Amygdala (tissue), 56 donors: ENCODE measurements at regions not wholly inside any gene's neighbourhood (a gene's known extent, or its start where the extent isn't known, plus 50 kb on each side); places are given as distances from the start of the nearest gene placed in this dataset.

Experiments
- DNase-seq, 56 donors: peaks; one replicate each; lab custom pipeline; 2025; lab: John Stamatoyannopoulos, UW

DNA sequence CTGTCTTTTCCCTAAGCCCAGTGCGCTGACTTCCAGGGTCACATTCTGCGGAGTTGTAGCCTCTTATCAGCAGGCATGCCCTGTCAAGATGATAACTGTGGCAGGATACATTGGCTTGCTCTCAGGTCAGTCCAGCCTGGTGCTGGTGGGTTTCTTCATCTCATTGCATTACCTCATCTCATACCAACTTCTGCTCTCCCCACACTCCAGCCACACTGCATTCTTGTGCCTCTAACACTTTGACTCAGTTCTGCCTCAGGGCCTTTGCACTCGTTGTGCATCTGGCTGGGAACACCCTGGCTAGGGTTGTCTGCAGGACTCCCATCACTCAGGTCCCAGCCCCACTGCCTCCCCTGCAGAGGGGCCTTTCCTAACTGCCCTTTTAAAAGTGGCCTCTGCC lies 110.3 kb upstream of the BACH2 start:
- no peak for DNase-seq

DNA sequence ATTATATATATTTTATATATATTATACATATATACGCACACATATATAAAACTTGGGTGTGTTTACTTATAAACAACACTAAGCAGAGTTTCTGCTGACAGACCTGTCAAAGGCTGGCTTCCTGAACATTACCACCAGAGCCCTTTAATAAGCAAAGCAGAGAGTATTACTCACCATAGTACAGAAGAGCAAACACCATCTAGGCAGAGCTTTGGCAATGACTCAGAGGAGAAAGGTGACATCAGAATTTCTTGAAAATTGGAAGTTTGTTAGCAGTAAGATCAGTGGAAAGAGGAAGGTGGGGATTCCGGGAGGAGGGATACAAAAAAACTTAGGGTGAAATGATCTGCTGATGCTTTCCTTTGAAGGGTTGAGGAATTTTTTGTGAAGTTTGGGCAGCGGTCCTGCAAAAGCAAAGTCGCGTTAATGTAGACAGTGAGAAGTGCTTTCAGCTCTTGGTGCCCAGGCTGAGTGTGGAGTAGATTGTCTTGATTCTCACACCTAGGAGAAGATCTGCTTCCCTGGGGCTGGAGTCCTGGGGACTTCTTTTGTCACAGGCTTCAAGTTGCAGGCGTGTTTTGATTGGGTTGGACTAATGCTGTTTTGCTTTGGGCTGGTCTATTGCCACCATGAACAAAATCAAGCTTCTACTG lies 109.6 kb upstream of the BACH2 start:
- DNase-seq, result no peak

- peak in 2 of 56 donors; percentile 2 to 6 for DNase-seq
Observed at GRCh38 chr6:90403489-90404381, 107.1 kb upstream of the BACH2 start.

- DNase-seq, result no peak
Observed at GRCh38 chr6:90402831-90403192, 106.2 kb upstream of the BACH2 start.

DNA sequence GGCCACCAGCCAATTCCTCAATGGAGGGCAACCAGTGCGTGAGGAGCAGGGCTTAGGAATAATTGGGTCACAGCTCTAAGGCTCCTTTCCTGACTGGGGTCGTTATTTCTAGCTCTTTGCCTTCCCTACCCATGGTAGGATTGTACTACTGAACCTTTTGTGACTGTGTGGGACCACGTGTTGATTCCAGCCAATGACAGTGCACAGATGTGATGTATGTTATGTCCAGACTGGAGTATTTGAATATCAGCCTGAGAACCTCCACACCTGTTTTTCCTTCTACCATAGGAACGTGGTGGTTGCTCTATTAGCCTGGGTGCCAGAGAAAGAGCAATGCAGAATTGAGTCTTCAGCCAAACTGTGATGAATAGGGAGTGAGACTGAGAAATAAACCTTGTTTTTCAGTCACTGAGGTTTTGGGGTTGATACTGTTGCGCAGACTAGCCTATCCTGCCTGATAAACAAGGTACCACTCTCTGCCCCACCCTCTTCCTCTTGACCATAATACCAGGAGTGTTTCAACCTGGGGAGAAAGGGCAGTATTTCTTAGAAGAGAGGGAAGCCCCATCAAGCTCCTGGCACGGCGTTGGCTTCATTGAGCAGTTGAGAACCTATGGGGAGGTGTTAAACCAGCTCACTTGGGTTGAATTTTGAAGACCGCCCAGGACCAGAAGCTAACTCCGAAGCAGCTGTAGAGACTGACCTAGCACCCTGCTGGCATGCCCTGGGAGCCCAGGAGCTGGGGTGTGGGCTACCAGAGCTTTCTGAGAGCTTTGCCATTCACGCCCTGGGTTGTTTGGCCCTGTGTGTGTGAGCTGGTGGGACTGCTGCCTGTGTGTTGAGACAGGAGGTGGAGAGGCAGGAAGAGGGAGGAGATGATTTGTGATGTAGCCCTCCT lies 105.5 kb upstream of the BACH2 start:
- DNase-seq, result no peak

DNA sequence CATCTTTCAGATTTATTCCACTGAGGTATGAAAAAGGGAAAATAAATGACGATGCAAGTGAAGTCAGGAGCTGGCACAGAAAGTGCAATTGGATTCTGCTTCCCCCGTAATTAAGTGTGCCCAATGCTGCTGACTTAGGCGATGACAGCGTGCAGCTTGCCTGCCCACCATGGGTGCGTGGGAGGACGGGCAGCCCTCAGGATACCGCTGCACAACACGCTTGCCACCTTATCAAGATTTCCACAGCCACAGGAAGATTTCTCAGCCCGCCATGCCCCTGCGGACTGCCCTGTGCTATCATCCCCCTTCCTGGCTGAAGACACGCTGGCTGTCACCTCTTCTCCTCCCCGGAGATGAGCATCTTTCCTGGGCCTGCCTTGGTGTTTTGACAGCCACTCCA lies 103.3 kb upstream of the BACH2 start:
- DNase-seq, result peak in 3 of 56 donors; percentile 7 to 13 (median 12)

DNA sequence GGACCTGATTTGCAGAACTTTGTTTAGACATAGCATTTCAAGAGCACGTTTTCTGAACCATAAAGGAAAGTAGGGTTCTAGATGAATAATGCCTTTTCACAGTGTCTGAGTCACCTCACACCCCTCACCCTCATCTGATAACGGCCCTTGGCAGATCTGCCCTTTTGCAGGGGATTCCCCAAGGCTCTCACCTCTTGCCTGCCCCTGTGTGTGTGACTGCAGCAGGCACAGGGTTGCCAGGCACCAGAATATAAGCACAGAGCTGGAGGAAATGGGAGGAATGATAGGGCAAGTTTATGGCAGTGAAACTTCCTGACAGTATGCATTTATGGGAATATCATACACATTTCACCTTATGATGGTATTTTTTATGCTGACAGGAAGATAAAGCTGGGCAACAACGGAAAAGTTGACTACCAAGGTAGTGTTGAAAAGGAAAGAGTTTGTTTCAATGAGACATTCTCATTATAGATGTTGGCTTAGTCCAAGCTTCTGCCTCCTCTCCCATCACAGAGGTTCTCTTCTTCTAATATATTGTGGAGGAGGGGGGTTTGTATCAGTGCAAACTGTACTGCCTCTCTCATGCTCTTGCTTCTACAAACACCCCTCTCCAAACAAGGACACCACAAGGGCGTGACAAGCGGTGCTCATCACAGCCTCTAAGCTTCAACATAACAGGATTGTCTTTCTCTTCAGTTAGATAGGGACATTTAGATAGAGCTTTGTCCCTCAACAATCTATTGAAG lies 101.5 kb upstream of the BACH2 start:
- DNase-seq, result no peak

DNA sequence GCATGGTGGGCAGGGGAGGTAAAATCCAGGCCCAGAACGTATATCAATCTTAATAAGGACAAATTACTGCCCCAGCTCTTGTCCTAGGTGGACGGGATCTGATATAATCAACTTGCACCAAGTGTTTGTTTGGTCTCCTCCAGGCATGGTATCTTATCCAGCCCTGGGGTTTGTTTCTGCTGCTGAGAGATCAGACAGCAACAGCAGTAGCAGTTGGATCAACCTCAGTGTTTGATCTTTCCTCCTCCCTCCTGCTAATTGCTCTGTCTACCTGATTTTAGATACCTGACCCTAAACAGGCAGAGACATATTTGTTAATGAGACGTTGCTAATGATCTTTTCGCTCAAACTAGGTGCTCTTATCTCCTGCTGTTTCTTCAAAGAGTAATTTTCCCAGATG lies 100.4 kb upstream of the BACH2 start:
- DNase-seq, result no peak

GRCh38 chr6:90393232-90393884 lies 96.7 kb upstream of the BACH2 start:
- DNase-seq, result peak in 21 of 56 donors; percentile 9 to 62 (median 19)

DNA sequence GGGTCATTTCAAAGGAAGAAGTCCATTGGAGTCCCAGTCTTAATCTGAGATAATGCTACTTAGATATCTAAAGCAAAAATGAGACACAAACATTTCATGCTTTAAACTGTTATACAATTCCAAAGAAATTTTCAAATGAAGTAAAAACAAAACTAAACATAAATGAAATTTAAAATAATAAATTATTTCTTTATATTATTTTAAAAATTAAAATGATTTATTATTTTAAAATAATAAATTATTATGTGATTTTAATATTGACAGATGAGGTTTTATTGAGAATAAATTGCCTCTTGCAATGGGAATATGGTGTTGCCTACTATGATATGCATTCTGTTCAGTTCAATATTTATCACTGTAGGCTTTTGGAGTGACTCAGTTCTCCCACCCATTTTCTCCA lies 93.7 kb upstream of the BACH2 start:
- DNase-seq, result no peak

- DNase-seq, result no peak
Observed at GRCh38 chr6:90388395-90388794, 91.8 kb upstream of the BACH2 start.

GRCh38 chr6:90387826-90388225 lies 91.2 kb upstream of the BACH2 start:
- no peak for DNase-seq

GRCh38 chr6:90387383-90387775 lies 90.7 kb upstream of the BACH2 start:
- DNase-seq, result no peak

DNA sequence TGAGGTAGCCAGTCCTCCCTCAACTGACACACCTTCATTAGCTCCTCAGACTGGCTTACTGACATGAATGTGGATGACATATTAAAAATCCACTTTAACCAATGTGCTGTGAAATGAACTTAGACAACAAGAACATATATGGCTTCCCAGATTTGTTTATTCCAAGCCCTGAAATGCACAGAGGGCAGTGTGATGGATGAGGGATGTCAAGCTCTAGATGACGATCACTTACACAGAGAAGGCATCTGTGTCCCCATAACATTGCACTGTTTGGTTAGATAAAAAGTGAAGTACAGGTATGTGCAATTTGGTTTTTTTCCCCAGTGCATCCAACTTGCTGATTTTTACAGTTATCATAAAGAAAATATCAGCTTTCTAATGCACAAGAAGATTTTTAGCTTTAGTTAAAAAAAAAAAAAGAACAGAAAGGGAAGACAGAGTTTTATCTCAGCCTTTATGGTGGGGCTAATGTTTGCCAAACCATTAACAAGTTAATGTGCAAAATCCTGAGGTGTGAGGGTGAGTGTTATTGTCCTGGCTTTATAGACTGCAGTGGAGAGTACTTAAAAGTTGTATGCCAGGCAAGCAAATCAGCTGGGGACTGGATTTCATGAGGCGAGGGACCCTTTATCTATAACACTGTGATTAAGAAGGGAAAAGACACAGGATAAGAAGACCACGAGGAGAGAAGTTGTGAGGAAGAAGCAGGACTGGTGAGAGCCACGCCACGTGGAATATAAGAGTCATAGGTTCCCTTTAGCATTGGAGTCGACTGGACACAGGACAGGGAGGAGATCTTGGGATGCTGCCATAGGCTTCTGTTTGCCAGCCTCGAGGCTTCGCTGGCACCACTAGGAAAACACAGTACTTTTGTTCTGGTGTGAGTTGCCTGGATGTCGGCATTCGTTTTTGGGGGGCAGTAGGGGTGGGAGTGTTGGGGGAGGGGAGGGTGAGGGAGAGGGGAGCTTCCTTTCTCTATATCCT lies 90.0 kb upstream of the BACH2 start:
- peak in 3 of 56 donors; percentile 7 to 12 (median 10) for DNase-seq

- no peak for DNase-seq
Observed at GRCh38 chr6:90385759-90386313, 89.2 kb upstream of the BACH2 start.

DNA sequence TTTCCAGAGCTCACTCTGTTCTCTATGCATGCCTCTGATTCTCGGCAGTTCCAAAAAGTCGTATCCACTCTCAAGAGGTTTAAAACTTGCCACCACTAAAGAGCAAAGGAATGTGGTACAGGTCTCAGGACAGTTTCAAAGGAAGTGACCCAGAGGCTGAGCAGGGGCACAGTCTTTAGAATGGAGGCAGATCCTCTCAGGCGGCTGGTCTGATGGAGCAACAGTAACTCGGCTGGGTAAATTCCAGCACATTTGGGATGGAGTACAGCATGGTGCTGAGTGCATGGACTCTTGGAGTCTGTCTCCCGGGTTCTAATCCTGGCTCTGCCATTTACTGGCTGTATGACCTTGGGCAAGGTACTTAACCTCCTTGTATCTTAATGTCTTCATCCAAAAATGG lies 88.1 kb upstream of the BACH2 start:
- DNase-seq, result no peak

DNA sequence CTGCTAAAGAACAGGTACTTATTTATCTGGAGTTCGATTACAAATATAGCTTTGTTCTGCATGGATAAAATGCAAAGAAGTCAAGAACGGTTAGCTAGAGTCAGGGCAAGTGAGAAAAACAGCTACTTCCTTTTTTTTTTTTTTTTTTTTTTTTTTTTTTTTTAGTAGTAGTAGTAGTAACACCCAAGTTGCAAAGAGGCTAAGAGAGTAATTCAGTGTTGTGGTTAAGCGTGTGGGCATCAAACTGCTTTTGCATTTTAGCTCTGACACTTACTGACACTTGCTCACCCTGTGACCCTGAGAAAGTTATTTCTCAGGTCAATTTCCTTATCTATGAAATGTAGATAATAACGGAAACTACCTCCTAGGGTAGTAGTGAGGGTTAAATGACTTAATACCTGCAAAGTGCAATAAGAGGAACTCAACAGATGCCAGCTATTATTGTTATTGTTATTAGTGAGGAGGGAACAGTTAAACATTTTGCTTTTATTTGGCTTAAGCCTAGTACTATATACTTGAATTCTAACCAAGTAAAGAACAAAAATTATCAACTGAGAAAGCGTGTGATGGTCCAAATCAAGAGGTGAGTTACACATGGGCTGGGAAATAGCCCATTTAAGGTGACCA lies 86.7 kb upstream of the BACH2 start:
- no peak for DNase-seq

DNA sequence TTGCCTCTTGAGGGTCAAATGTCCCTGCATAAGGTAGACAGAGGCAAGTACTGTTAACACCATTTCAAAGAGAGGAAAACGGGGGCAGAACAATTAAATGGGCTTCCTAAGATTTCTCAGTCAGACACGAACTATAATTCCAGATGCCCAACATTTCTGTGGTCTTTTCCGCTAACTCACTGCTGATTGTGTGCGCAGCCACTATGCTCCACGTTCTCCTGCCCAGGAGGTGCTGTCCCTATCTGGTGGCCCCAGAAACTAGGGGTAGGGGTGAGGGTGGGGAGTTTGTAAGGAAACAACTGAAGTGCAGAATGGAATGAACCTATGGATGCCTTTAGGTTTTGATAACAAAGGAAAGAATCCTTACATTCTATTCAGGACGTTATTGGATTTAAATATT lies 86.1 kb upstream of the BACH2 start:
- no peak for DNase-seq
